ENCODE measurements at regions not wholly inside any gene's neighbourhood (a gene's known extent, or its start where the extent isn't known, plus 50 kb on each side); places are given as distances from the start of the nearest gene placed in this dataset.

- no peaks in the 10 kb centered on the region for H3K27me3 ChIP-seq (ENCODE audit: control insufficient read depth, insufficient read depth, low read length)
- DNase-seq, result peak in 2 of 5 donors; percentile 3 to 17
- H3K36me3 ChIP-seq (ENCODE audit: control insufficient read depth in 2 of 3, insufficient read depth in 3 of 3, low read length in 3 of 3), result no peaks in the 10 kb centered on the region
- FAIRE-seq, result no peak
- H3K9me3 ChIP-seq (ENCODE audit: control insufficient read depth in 2 of 3, insufficient read depth in 1 of 3, low read length in 3 of 3), result no peaks in the 10 kb centered on the region
- intact Hi-C loops (cut with DNase I), result no loop called here
- H3K4me1 ChIP-seq (ENCODE audit: control insufficient read depth in 2 of 3, insufficient read depth in 2 of 3, low read depth in 1 of 3, low read length in 3 of 3), result no peaks in the 10 kb centered on the region
- H3K27ac ChIP-seq (ENCODE audit: low read depth in 2 of 2, low read length in 2 of 2), result no peak overlapping the region
- H3K9ac ChIP-seq (ENCODE audit: low read length in 3 of 3), result no peak overlapping the region
- H3K4me3 ChIP-seq (ENCODE audit: low read length in 3 of 3), result no peak overlapping the region
- TF ChIP-seq CTCF (IDR thresholded peaks at IDR 0.05; ENCODE audit: borderline replicate concordance, extremely low read depth, insufficient read depth), result no peak
Measured at GRCh38 chr18:64986906-64987495, 763.8 kb upstream of the CDH7 start.

GRCh38 chr18:64983497-64984238, 767.1 kb upstream of the CDH7 start:
- H3K27me3 ChIP-seq (ENCODE audit: control insufficient read depth, insufficient read depth, low read length), result no peaks in the 10 kb centered on the region
- H3K27ac ChIP-seq (ENCODE audit: low read depth in 2 of 2, low read length in 2 of 2), result no peak overlapping the region
- H3K9ac ChIP-seq (ENCODE audit: low read length in 3 of 3), result no peak overlapping the region
- no peaks in the 10 kb centered on the region for H3K4me1 ChIP-seq (ENCODE audit: control insufficient read depth in 2 of 3, insufficient read depth in 2 of 3, low read depth in 1 of 3, low read length in 3 of 3)
- TF ChIP-seq CTCF (IDR thresholded peaks at IDR 0.05; ENCODE audit: borderline replicate concordance, extremely low read depth, insufficient read depth), result no peak
- intact Hi-C loops (cut with DNase I), result no loop called here
- no peaks in the 10 kb centered on the region for H3K36me3 ChIP-seq (ENCODE audit: control insufficient read depth in 2 of 3, insufficient read depth in 3 of 3, low read length in 3 of 3)
- no peak overlapping the region for H3K4me3 ChIP-seq (ENCODE audit: low read length in 3 of 3)
- H3K9me3 ChIP-seq (ENCODE audit: control insufficient read depth in 2 of 3, insufficient read depth in 1 of 3, low read length in 3 of 3), result no peaks in the 10 kb centered on the region
- FAIRE-seq, result no peak
- peak in 2 of 5 donors; percentile 22 to 61 for DNase-seq

- Histone ChIP-seq H3K27me3 (ENCODE audit: control insufficient read depth, insufficient read depth, low read length) (no peaks in the 10 kb centered on the region), H3K27ac (ENCODE audit: low read depth in 2 of 2, low read length in 2 of 2) (no peak overlapping the region), H3K4me3 (ENCODE audit: low read length in 3 of 3) (no peak overlapping the region), H3K36me3 (ENCODE audit: control insufficient read depth in 2 of 3, insufficient read depth in 3 of 3, low read length in 3 of 3) (no peaks in the 10 kb centered on the region), H3K9me3 (ENCODE audit: control insufficient read depth in 2 of 3, insufficient read depth in 1 of 3, low read length in 3 of 3) (no peaks in the 10 kb centered on the region), H3K9ac (ENCODE audit: low read length in 3 of 3) (no peak overlapping the region), H3K4me1 (ENCODE audit: control insufficient read depth in 2 of 3, insufficient read depth in 2 of 3, low read depth in 1 of 3, low read length in 3 of 3) (no peaks in the 10 kb centered on the region)
- no peak for FAIRE-seq
- intact Hi-C loops (cut with DNase I), result no loop called here
- no peak for TF ChIP-seq CTCF (IDR thresholded peaks at IDR 0.05; ENCODE audit: borderline replicate concordance, extremely low read depth, insufficient read depth)
- no peak for DNase-seq
Measured at GRCh38 chr18:64982414-64983055, 768.3 kb upstream of the CDH7 start.

Measured in kidney (tissue), 13 donors.